Adipocyte (in vitro differentiated cells): ENCODE measurements at regions not wholly inside any gene's neighbourhood (a gene's known extent, or its start where the extent isn't known, plus 50 kb on each side); places are given as distances from the start of the nearest gene placed in this dataset.
"Not testable (repeated sequence)": the region's sequence is repeated elsewhere in the genome, so short reads cannot be mapped to it uniquely, and the experiment has no call there.

Source experiments
- DNase-seq: peaks from one replicate; pipeline ENCODE4 v3.0.0-alpha.2; 2015; ENCODE audit warnings: low read depth
- H3K27me3 ChIP-seq: replicated peaks from 2 replicates; pipeline ENCODE4 v1.7.0; 2013; ENCODE audit warnings: mild to moderate bottlenecking, low read length, moderate library complexity; ENCODE audit not compliant: control insufficient read depth, insufficient read depth
- H3K36me3 ChIP-seq: 2 replicates; pipeline ENCODE4 v1.7.0; 2013; ENCODE audit warnings: low read length, mild to moderate bottlenecking, moderate library complexity; ENCODE audit not compliant: control insufficient read depth, insufficient read depth, severe bottlenecking
- H3K4me1 ChIP-seq: 2 replicates; pipeline ENCODE4 v1.7.0; 2013; ENCODE audit warnings: mild to moderate bottlenecking, low read length, moderate library complexity; ENCODE audit not compliant: control insufficient read depth, insufficient read depth
- H3K4me3 ChIP-seq: 2 replicates; pipeline ENCODE4 v1.7.0; 2013; ENCODE audit warnings: mild to moderate bottlenecking, low read length, moderate library complexity
- H3K9ac ChIP-seq: 2 replicates; pipeline ENCODE4 v1.7.0; 2013; ENCODE audit warnings: mild to moderate bottlenecking, low read length, moderate library complexity
- H3K9me3 ChIP-seq: 2 replicates; pipeline ENCODE4 v1.7.0; 2013; ENCODE audit warnings: mild to moderate bottlenecking, low read length, moderate library complexity; ENCODE audit not compliant: control insufficient read depth

DNA sequence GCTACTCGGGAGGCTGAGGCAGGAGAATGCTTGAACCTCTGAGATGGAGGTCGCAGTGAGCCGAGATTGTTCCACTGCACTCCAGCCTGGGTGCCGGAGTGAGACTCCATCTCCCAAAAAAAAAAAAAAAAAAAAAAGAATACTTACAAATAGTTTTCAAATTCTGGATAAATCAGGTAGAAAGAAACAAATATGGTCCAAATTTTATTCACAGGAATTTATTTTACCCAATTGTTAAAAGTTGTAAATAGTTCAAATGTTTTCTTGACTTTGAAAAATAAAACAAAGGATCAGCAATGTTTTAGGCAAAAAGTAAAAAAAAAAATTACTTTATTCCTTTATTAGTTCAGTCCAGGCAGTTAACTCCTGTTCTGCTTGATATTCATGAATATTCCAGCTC lies 172.9 kb upstream of the NAMPT start:
- H3K36me3 ChIP-seq = no peaks in the 10 kb centered on the region

DNA sequence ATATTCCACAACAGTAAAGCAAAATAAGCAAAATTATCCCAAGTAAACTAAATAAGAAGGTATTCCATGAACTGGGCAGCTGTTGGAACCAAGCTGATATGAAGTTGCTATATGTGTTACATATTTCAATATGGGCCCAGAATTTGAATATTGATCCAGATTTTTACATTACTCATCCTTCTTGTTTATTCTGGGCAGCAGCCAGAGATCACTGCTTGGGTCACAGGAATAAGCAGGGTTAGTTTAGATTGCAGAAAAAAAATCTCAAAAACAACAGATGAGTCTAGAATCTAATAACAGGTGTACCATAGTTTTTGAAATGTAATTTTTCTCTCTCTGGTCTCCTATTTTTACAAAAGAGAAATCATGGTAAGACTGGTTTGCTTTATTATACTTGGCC lies 171.5 kb upstream of the NAMPT start:
- H3K9me3 ChIP-seq = peaks cover 12% of the 10 kb centered on the region
- H3K36me3 ChIP-seq = no peaks in the 10 kb centered on the region
- no peak overlapping the region for H3K4me3 ChIP-seq
- no peaks in the 10 kb centered on the region for H3K27me3 ChIP-seq
- DNase-seq = no peak
- no peaks in the 10 kb centered on the region for H3K4me1 ChIP-seq
- no peak overlapping the region for H3K9ac ChIP-seq

More for the DNA sequence above, 172.9 kb upstream of the NAMPT start:
- H3K4me3 ChIP-seq = no peak overlapping the region
- DNase-seq = no peak
- peaks cover 9% of the 10 kb centered on the region for H3K4me1 ChIP-seq
- H3K9me3 ChIP-seq = peaks cover 10% of the 10 kb centered on the region
- no peak overlapping the region for H3K9ac ChIP-seq
- H3K27me3 ChIP-seq = no peaks in the 10 kb centered on the region

DNA sequence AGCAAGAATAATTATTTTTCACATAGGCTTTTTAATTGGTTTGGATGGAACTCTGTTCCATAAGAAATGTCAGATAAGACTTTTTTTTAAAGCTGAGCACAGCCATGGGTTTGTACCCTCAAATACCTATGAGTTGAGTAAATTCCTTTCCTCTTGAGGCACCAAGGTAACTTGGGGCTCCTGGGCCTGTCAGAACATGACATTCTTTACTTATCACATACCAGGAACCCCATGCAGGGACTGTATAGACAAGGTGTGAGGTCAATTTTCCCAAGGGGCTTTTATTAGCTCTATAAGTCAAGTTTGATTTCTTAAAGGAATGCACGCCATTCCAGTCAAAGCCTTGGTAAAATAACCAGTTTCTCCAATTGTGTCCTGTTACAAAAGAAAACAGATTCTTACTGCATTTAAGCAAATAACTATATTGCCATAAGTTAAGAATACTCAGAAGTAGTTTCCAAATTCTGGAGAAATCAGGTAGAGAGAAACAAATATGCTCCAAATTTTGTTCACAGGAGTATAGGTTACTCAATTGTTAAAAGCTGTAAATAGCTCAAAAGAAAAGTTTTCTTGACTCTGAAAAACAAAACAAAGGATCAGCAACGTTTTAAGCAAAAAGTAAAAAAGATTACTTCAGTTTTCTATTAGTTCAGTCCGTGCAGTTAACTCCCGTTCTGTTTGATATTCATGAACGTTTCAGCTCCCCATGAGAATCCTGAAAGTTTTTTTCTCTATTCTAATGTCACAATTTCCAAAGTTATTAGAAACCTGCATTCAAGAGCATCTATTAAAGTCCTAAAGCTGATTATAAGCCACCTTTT lies 167.5 kb upstream of the NAMPT start:
- Histone ChIP-seq H3K4me3 (no peak overlapping the region), H3K36me3 (no peaks in the 10 kb centered on the region), H3K4me1 (no peaks in the 10 kb centered on the region), H3K9ac (no peak overlapping the region), H3K9me3 (peaks cover 6% of the 10 kb centered on the region), H3K27me3 (no peaks in the 10 kb centered on the region)
- DNase-seq = no peak

DNA sequence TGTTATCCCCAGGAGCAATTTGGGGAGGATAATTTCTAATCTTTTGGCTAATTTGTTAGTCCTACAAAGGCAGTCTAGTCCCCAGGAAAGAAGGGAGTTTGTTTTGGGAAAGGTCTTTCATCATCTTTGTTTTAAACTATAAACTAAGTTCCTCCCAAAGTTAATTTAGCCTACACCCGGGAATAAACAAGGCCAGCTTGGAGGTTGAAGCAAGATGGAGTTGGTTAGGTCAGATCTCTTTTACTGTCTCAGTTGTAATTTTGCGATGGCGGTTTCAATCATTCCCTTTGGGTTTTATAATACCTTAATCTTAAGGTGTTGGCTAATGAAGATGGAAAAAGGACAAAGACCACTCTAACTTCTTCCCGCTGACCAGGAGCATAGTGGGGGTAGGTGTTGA lies 166.4 kb upstream of the NAMPT start:
- no peak for DNase-seq
- Histone ChIP-seq H3K9me3 (peaks cover 6% of the 10 kb centered on the region), H3K4me3 (no peak overlapping the region), H3K9ac (no peak overlapping the region), H3K36me3 (no peaks in the 10 kb centered on the region), H3K27me3 (no peaks in the 10 kb centered on the region), H3K4me1 (no peaks in the 10 kb centered on the region)

DNA sequence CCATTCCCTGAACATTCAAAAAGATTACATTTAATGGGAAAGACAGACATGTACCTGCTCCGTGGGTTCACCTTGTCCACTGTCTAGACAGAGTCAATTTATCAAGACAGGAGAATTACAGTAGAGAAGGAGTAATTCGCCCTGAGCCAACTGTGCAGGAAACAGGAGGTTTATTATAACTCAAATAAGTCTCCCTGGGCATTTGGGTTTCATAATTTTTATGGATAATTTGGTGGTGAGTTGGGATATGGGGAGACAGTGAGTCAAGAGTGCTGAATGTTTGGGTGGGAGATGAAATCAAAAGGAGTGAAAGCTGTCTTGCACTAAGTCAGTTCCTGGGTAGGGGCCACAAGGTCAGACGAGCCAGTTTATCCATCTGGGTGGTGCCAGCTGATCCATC lies 165.9 kb upstream of the NAMPT start:
- no peak overlapping the region for H3K4me3 ChIP-seq
- H3K36me3 ChIP-seq = no peaks in the 10 kb centered on the region
- H3K9ac ChIP-seq = no peak overlapping the region
- H3K27me3 ChIP-seq = no peaks in the 10 kb centered on the region
- H3K9me3 ChIP-seq = peaks cover 6% of the 10 kb centered on the region
- H3K4me1 ChIP-seq = no peaks in the 10 kb centered on the region
- DNase-seq = no peak

DNA sequence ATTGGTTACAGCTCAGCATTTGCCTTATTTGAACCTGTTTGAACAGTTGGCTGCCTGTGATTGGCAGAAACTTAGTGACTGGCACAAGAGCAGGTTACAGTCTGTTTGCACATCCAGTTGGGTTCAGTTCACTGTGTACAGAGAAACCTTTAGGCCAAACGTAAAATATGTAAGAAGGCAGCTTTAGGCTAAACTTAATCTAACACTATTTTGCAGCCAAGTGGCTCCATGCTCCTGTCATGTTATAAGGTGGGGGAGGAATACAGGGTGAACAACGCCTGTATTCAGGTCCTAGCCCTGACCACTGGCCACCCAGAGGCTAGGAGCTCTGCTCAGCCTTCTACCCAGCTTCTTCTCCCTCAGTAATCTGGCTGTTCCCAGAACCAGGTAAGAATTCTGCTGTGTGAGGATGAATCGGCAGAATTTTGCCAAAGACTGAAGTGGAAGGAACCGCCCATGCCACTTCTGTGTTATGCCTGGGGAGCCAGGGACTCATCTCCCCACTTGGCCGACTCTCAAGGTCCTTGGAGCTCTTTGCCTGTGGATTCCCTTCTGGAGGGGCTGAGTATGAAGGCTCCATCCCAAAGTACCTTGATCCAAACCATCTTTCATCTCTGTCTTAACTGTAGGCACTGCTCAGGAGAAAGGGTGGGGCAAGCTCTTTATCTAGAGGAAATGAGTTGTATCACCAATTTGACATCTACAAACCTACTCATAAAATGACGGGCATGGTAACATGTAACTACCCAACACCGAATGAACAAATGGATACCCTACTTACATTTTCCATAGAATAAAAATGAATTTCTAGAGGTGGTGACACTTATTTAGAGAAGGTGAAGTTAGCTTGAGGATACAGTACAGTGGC lies 164.4 kb upstream of the NAMPT start:
- H3K9me3 ChIP-seq = peaks cover 6% of the 10 kb centered on the region
- H3K4me3 ChIP-seq = no peak overlapping the region
- H3K9ac ChIP-seq = no peak overlapping the region
- no peaks in the 10 kb centered on the region for H3K36me3 ChIP-seq
- H3K27me3 ChIP-seq = no peaks in the 10 kb centered on the region
- H3K4me1 ChIP-seq = peaks cover 6% of the 10 kb centered on the region
- DNase-seq = no peak

DNA sequence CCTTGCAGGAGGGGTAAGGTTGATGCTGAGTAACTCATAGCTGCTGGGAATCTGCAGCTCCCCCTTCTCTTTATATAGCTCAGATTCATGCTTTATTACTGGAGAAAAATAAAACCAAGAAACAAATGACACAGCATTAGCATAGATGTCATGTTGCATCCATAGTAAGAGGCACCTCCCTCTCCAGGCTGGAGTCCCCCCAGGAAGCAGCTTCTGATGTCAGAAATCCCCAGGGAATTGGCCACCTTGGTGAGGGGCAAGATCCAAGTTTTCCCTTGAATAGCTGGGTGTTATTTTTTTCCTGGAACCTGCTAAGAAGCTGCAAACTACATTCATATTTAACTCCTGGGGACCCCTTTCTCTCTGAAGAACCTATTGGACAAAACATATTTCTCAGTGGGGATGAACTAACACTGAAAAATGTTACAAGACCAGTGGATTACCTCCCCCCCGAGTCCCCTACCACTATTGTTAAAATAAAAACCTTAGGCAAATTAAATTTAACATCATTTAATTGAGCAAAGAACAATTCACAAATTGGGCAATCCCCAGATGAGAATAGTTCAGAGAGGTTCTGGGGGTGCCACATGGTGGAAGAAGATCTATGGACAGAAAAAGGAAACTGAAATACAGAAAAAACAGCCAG lies 163.7 kb upstream of the NAMPT start:
- H3K4me3 ChIP-seq = no peak overlapping the region
- peaks cover 6% of the 10 kb centered on the region for H3K9me3 ChIP-seq
- DNase-seq = no peak
- H3K27me3 ChIP-seq = no peaks in the 10 kb centered on the region
- no peaks in the 10 kb centered on the region for H3K36me3 ChIP-seq
- peaks cover 11% of the 10 kb centered on the region for H3K4me1 ChIP-seq
- H3K9ac ChIP-seq = no peak overlapping the region

DNA sequence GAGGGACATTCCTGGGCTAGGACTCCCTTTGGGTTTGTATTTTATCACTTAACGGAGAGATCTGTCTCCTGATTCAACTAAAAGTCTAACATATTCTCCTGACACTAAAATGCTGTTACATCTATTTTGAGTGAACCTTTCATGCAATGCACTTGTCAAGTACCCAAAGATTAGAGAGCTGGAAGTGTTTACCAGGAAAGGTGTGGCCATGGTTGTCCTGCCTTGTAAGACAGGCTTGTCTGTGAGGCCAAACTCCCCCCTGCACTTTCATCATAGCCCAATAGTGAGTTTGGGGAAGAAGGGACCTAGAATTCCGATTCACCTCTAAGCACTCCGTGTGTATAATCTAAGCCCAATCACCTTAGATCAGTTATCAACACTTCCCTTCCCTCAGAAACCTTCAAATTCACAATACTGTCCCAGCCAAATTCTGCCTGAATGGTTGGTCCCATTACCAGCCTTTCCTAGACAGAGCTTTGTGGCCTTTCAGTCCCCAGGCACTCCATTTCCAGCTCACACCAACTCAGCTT lies 162.6 kb upstream of the NAMPT start:
- H3K4me1 ChIP-seq = peaks cover 11% of the 10 kb centered on the region
- DNase-seq = no peak
- H3K27me3 ChIP-seq = no peaks in the 10 kb centered on the region
- no peak overlapping the region for H3K4me3 ChIP-seq
- H3K36me3 ChIP-seq = no peaks in the 10 kb centered on the region
- no peak overlapping the region for H3K9ac ChIP-seq
- no peaks in the 10 kb centered on the region for H3K9me3 ChIP-seq

DNA sequence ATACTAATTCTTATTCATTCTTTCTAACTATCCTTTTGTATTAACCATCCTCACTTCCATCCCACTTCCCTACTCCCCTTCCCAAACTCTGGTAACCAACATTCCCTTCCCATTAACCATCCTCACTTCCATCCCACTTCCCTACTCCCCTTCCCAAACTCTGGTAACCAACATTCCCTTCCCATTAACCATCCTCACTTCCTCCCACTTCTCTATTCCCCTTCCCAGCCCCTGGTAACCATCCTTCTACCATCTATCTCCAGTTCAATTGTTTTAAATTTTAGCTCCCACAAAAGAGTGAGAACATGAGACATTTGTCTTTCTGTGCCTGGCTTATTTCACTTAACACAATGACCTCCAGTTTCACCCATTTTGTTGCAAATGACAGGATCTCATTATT lies 160.6 kb upstream of the NAMPT start:
- H3K9ac ChIP-seq, H3K27me3 ChIP-seq, H3K36me3 ChIP-seq, DNase-seq, H3K4me3 ChIP-seq, H3K9me3 ChIP-seq: not testable (repeated sequence)
- H3K4me1 ChIP-seq = peaks cover 11% of the 10 kb centered on the region

DNA sequence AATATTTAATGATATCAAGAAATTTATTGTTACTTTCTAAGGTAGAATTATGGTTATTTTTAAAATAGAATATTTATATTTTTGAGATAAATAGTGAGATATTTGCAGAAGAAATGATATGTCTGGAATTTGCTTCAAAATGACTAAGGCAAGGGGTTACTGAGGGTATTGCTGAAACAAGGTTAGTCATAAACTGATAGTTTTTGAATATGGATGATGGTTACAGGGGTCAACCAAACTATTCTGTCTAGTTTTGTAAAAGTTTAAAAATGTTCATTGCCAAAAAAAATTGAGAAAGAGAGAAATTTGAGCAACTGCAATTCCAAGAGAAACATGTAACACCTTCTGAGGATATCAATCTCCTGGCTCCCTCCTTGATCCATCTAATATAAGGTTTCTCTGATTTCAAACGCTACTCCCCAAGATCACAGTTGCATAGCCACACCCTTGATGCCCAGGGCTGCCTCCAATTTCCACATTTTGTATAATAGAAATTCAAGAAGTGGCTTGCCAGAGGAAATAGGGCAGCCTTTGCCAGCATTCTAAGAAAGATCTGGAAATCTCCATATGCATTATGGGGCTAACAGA lies 159.4 kb upstream of the NAMPT start:
- no peak overlapping the region for H3K9ac ChIP-seq
- H3K36me3 ChIP-seq = no peaks in the 10 kb centered on the region
- peaks cover 6% of the 10 kb centered on the region for H3K9me3 ChIP-seq
- H3K4me3 ChIP-seq = no peak overlapping the region
- H3K4me1 ChIP-seq = peaks cover 11% of the 10 kb centered on the region
- no peaks in the 10 kb centered on the region for H3K27me3 ChIP-seq
- DNase-seq = no peak

DNA sequence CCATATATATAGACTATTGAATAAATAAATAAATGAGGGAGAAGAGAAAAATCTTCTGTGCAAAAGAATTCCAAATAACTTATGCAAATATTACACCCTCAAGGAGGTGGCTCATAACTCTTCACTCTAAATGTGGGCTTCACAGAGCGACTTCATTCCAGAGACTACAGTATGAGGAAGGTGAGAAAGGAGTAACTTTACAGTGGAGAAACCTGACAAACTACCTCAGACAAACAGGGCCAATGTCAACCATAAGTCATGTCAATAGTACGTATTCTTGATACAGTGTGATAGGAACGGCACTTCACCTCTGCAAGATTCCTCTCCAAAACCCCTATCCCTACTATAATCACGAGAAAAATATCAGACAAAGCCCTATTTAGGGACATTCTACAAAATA lies 158.4 kb upstream of the NAMPT start:
- DNase-seq = no peak
- Histone ChIP-seq H3K9ac (no peak overlapping the region), H3K4me1 (peaks cover 11% of the 10 kb centered on the region), H3K4me3 (no peak overlapping the region), H3K9me3 (peaks cover 6% of the 10 kb centered on the region), H3K27me3 (no peaks in the 10 kb centered on the region), H3K36me3 (no peaks in the 10 kb centered on the region)
